ENCODE measurements at regions not wholly inside any gene's neighbourhood (a gene's known extent, or its start where the extent isn't known, plus 50 kb on each side); places are given as distances from the start of the nearest gene placed in this dataset.
"Not testable (repeated sequence)": the region's sequence is repeated elsewhere in the genome, so short reads cannot be mapped to it uniquely, and the experiment has no call there.

GRCh38 chr6:77019081-77019480 lies 444.2 kb downstream of the HTR1B start:
- DNase-seq (ENCODE audit: low spot score), result no peak
- intact Hi-C loops (cut with DNase I), result no loop called here

- DNase-seq (ENCODE audit: low spot score), result no peak
- intact Hi-C loops (cut with DNase I), result no loop called here
Measured at GRCh38 chr6:77017537-77017936, 445.8 kb downstream of the HTR1B start.

DNA sequence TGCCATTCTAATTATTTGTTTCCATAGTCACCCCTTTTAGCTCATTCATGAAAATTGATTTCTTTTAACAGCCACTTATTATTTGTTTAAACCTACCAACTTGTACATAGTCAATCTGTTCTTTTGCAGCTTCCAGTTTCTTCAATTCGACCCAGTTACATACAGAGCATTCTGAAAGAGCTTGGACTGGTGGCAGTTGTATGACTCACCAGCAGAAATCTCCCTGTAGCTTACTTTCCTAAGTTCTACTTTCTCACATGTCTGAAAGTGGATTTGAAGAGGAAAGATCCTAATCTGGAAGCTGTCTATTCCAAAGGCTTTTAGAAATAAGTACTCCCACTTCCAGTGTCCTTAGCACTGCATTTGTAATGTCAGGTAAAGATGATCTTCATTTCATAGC lies 447.9 kb downstream of the HTR1B start:
- intact Hi-C loops (cut with DNase I), result no loop called here

GRCh38 chr6:77011929-77012545 lies 451.3 kb downstream of the HTR1B start:
- no peak for DNase-seq (ENCODE audit: low spot score)

More for the DNA sequence above, 447.9 kb downstream of the HTR1B start:
- no peak for DNase-seq (ENCODE audit: low spot score)

DNA sequence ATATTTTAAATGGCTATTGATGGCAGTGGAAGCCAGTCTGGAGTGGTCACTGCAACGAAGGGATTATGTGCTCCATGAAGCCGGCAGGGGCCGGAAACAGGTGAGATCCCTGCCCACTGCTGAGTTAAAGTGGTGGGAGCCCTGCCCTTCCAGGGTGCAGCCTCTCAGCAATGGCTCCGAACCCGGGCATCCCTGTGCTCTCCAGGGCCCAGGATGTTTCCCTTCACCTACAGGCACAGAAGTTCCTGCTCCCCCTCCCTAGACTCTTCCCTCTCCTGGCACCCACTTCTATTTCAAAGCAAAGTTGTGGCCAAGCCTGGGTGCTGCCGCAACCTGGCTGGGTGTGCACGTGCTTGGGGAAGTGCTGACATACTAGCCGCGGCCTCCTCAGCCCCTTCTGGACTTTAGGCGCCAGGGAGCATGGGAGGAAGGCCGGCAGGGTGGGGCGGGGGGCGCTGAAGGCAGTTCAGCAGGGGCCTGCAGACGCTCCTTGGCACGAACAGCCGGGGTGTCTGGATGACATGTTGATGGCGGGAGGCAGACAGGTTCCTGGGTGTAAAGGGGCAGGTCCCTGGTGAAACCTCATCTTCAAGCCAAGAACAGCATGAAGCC lies 452.3 kb downstream of the HTR1B start:
- intact Hi-C loops (cut with DNase I), result no loop called here
- DNase-seq (ENCODE audit: low spot score), result no peak

More at GRCh38 chr6:77011929-77012545, 451.3 kb downstream of the HTR1B start:
- intact Hi-C loops (cut with DNase I), result no loop called here

DNA sequence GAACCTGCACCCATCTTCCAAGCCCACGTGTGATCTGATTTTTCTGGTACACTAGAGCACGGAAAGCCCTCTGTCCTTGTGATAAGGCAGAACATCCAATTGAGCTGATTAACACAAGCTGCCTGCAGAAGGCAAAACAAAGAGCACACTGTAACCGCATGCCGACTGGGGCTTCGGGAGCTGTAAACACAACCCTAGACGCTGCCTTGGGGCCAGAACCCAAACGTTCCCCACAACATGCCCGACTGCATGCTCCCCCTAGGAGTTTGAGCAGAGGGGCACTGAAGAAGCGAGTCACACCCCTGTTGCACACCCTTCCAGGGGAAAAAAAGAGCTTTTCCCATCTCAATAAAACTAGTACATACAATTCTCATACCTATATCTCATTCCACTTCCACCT lies 470.7 kb downstream of the HTR1B start:
- no peak for DNase-seq (ENCODE audit: low spot score)
- intact Hi-C loops (cut with DNase I), result no loop called here

DNA sequence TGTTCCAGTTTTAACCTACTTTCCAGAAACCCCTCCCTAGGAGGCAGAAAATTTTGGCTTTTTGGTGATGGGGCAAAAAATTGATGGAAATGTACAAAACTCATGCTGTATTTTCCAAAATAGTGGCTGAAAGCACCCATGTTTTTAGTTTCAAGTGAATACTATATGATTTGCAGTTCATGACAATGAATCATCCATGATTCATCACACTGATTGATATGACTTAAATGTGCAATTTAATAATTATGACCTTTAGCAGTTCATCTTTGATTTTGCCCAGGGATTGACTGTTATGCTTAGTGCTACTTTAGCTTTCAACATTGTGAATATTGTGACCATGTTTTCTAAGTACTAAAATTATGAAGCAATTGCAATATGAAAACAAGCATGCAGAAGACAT lies 478.7 kb downstream of the HTR1B start:
- intact Hi-C loops (cut with DNase I), result no loop called here
- no peak for DNase-seq (ENCODE audit: low spot score)

DNA sequence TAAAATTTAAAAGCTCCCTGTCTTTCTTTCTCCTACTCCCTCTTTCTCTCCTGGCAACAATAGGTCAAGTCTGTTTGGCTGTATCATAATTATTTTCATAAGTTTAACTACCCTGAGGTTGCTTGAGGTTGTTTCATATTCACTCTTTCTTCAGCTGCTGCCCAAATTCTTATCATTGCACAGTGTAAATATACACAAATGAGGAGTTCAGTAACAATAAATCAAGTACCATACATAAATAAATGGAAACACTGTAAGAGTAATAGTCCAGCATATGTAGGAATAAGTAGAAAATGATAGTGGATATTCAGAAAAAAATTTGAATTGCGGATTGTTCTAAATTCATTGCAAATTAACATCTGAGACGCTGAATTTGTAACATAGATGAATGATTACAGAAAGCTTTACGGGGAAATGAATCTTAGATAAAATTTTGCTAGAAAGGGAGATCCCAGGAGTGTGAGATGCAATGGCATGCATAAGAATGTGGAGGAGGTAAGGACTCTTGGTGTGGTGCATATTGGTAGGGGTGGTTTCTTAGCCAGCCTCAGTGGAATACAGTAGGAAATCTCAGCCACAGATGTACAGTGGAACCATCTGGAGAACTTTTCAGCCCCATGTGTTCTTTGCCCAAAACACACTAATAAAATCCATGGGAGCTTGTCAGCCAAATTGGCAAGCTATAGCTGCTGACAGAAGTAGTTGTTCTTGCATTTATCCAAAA lies 480.7 kb downstream of the HTR1B start:
- DNase-seq (ENCODE audit: low spot score), result no peak
- intact Hi-C loops (cut with DNase I), result no loop called here

DNA sequence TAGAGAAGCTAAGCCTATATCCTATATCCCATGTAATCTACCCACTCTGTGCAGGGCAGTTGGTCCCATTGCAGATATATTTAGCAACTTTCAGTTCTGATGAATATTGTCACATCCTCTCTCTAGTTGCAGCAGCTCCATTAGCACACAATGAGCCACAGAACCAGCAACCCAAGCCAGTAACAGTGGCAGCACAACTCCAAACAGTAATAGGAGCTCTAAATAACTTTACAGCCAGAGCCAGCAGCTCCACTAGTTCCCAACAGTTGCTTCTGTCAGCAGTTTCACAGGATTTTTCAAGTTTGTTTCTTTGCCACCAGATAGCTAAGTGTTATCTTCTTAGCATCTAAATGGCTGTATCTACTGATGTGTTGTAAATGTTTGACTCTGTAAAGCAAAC lies 490.8 kb downstream of the HTR1B start:
- intact Hi-C loops (cut with DNase I), result no loop called here
- DNase-seq (ENCODE audit: low spot score), result no peak

DNA sequence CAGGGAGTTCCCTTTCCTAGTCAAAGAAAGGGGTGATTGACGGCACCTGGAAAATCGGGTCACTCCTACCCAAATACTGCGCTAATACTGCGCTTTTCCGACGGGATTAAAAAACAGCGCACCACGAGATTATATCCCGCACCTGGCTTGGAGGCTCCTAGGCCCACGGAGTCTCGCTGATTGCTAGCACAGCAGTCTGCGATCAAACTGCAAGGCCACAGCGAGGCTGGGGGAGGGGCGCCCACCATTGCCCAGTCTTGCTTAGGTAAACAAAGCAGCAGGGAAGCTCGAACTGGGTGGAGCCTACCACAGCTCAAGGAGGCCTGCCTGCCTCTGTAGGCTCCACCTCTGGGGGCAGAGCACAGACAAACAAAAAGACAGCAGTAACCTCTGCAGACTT lies 504.1 kb downstream of the HTR1B start:
- intact Hi-C loops (cut with DNase I); DNase-seq (ENCODE audit: low spot score): not testable (repeated sequence)

DNA sequence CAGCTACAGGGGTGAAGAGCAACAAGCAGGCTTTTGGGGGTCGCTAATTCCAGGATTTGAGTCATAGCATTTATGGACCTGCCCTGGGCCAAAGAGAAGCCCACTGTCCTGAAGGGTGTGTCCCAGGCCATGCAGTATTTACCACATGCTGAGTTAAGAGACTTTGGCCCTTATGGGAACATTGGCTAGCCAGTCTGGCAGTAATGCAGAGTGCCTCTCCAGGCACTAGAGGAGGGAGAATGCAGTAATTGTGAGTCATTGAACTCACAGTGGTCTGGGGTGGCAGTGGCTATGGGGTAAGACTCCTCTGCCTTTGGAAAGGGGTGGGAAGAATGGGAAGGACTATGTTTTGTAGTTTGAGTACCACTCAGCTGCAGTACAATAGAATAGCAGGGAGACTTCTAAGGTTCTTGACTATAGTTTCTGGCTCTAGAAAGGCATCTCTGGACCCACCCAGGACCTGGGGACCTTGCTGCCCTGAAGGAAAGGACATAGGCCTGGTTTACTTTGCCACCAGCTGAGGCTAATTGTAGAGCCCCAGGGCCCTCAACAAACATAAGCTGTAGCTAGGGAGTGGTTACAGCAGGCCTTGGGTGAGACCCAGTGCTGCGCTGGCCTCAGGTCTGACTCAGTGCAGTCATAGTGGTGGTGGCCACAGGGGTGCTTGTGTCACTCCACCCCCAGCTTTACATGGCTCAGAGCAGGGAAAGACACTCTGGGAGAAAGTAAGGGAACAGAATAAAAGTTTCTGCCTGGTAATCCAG lies 520.9 kb downstream of the HTR1B start:
- intact Hi-C loops (cut with DNase I), result no loop called here
- no peak for DNase-seq (ENCODE audit: low spot score)

DNA sequence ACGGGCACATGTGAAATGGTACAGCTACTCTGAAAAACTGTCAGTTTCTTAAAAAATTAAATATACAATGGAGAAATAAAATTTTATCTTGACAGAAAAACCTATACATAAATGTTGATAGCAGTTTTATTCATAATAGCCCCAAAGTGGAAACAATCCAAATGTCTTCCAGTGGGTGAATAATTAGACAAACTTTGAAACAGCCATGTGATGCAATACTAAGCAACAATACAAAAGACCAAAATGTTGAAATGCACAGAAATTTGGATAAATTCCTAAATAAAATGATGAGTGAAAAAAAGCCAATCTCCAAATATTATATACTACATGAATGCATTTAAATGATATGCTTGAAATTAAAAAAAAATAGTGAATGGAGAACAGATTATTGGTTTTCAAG lies 523.1 kb downstream of the HTR1B start:
- no peak for DNase-seq (ENCODE audit: low spot score)
- intact Hi-C loops (cut with DNase I), result no loop called here

- intact Hi-C loops (cut with DNase I), result no loop called here
- DNase-seq (ENCODE audit: low spot score), result no peak
Measured at GRCh38 chr6:76914737-76915136, 548.6 kb downstream of the HTR1B start.

- DNase-seq (ENCODE audit: low spot score); intact Hi-C loops (cut with DNase I): not testable (repeated sequence)
Measured at GRCh38 chr6:76905541-76905940, 557.8 kb downstream of the HTR1B start.

GRCh38 chr6:76892542-76892941 lies 570.7 kb downstream of the HTR1B start:
- DNase-seq (ENCODE audit: low spot score), result no peak
- intact Hi-C loops (cut with DNase I), result no loop called here

DNA sequence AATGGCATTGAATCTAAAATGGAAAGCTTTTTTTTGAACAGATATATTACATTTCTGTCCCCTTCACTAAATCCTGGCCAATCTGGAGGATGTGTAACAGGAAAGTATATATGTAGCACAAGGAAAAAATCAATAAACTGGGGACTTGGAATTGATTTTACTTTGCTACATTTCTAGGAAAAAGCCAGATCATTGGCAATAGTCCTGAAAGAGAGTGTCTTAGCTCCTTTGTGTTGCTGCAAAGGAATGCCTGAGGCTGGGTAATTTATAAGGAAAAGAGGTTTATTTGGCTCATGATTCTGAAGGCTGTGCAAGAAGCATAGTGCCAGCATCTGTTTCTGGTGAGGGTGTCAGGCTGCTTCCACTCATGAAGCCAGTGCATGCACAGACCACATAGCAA lies 574.9 kb downstream of the HTR1B start:
- intact Hi-C loops (cut with DNase I), result loop anchor here (10.0 kb wide), 1 partner anchor 566 kb away; no protein-coding TSS in a partner anchor
- no peak for DNase-seq (ENCODE audit: low spot score)

DNA sequence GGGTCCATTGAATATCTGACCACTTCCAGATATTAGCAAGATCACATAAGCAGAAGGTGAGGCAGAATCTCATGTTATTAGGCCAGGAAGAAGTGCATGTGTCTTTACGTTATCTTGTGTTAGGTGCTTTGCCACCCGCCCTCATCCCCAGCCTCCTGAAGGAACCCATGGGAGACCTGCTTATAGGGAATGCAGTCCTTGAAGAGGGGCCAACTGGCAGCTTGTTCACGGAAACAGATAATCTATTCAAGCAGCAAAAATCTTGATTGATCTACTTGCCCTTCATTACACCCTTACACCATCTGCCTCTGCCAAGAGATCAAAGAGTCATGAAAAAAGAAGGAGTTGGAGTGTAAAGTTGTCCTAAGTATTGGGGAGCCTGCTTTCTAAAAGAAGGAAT lies 576.4 kb downstream of the HTR1B start:
- no peak for DNase-seq (ENCODE audit: low spot score)
- intact Hi-C loops (cut with DNase I), result loop anchor here (10.0 kb wide), 1 partner anchor 568 kb away; no protein-coding TSS in a partner anchor

- intact Hi-C loops (cut with DNase I), result loop anchor here (10.0 kb wide), 1 partner anchor 569 kb away; no protein-coding TSS in a partner anchor
- DNase-seq (ENCODE audit: low spot score), result no peak
Measured at GRCh38 chr6:76885861-76886301, 577.4 kb downstream of the HTR1B start.

DNA sequence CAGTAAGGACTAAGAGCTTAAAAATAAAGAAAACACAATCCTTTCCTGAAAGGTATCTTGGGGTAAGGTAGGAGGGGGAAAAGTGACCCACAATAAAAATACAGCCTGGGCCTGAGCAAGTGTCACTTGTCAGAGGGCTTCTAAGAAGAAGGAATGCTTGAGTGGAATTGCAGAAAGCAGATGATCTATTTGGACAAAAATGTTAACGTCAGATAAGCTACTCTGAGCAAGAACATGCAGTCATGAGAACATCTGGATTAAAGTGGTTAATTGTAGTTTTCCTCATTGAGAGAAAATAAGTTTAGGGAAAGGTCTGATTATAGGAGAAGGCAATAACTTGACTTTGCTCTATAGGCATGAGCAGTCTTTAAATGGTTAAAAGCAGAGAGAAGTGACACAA lies 581.9 kb downstream of the HTR1B start:
- intact Hi-C loops (cut with DNase I), result loop anchor here (10.0 kb wide), 1 partner anchor 573 kb away; no protein-coding TSS in a partner anchor
- DNase-seq (ENCODE audit: low spot score), result no peak
